ENCODE measurements at regions not wholly inside any gene's neighbourhood (a gene's known extent, or its start where the extent isn't known, plus 50 kb on each side); places are given as distances from the start of the nearest gene placed in this dataset.
"Not testable (repeated sequence)": the region's sequence is repeated elsewhere in the genome, so short reads cannot be mapped to it uniquely, and the experiment has no call there.

GRCh38 chr2:185674232-185674631 is 64.4 kb upstream of the FSIP2 start:
- Histone ChIP-seq H3K27me3 (ENCODE audit: insufficient read depth, poor library complexity, severe bottlenecking) (no peaks in the 10 kb centered on the region), H3K4me1 (ENCODE audit: insufficient read depth, poor library complexity, severe bottlenecking) (no peaks in the 10 kb centered on the region), H3K36me3 (ENCODE audit: low read depth) (no peaks in the 10 kb centered on the region), H3K9me3 (ENCODE audit: severe bottlenecking) (no peaks in the 10 kb centered on the region), H3K4me3 (ENCODE audit: severe bottlenecking) (no peak overlapping the region), H3K27ac (ENCODE audit: poor library complexity, severe bottlenecking) (no peak overlapping the region)
- no peak for TF ChIP-seq CTCF (IDR thresholded peaks at IDR 0.05; ENCODE audit: poor library complexity, severe bottlenecking)
- ATAC-seq (ENCODE audit: low read depth) (no peak), DNase-seq (ENCODE audit: low spot score) (no peak)

GRCh38 chr2:185676316-185676715 is 62.3 kb upstream of the FSIP2 start:
- ATAC-seq (ENCODE audit: low read depth) (peak; percentile 42; the same call in 1 of the 3 replicates), DNase-seq (ENCODE audit: low spot score) (no peak)
- H3K36me3 ChIP-seq (ENCODE audit: low read depth), result no peaks in the 10 kb centered on the region
- no peaks in the 10 kb centered on the region for H3K9me3 ChIP-seq (ENCODE audit: severe bottlenecking)
- H3K4me3 ChIP-seq (ENCODE audit: severe bottlenecking), result no peak overlapping the region
- no peaks in the 10 kb centered on the region for H3K4me1 ChIP-seq (ENCODE audit: insufficient read depth, poor library complexity, severe bottlenecking)
- no peak for TF ChIP-seq CTCF (IDR thresholded peaks at IDR 0.05; ENCODE audit: poor library complexity, severe bottlenecking)
- no peaks in the 10 kb centered on the region for H3K27me3 ChIP-seq (ENCODE audit: insufficient read depth, poor library complexity, severe bottlenecking)
- no peak overlapping the region for H3K27ac ChIP-seq (ENCODE audit: poor library complexity, severe bottlenecking)

- H3K27me3 ChIP-seq (ENCODE audit: insufficient read depth, poor library complexity, severe bottlenecking); H3K4me3 ChIP-seq (ENCODE audit: severe bottlenecking); H3K9me3 ChIP-seq (ENCODE audit: severe bottlenecking); ATAC-seq (ENCODE audit: low read depth); H3K4me1 ChIP-seq (ENCODE audit: insufficient read depth, poor library complexity, severe bottlenecking); H3K36me3 ChIP-seq (ENCODE audit: low read depth); DNase-seq (ENCODE audit: low spot score); H3K27ac ChIP-seq (ENCODE audit: poor library complexity, severe bottlenecking): not testable (repeated sequence)
Measured at GRCh38 chr2:185687001-185687400, 51.6 kb upstream of the FSIP2 start.

- Histone ChIP-seq H3K4me1 (ENCODE audit: insufficient read depth, poor library complexity, severe bottlenecking) (no peaks in the 10 kb centered on the region), H3K4me3 (ENCODE audit: severe bottlenecking) (no peak overlapping the region), H3K9me3 (ENCODE audit: severe bottlenecking) (no peaks in the 10 kb centered on the region), H3K36me3 (ENCODE audit: low read depth) (no peaks in the 10 kb centered on the region), H3K27ac (ENCODE audit: poor library complexity, severe bottlenecking) (no peak overlapping the region), H3K27me3 (ENCODE audit: insufficient read depth, poor library complexity, severe bottlenecking) (no peaks in the 10 kb centered on the region)
- TF ChIP-seq CTCF (IDR thresholded peaks at IDR 0.05; ENCODE audit: poor library complexity, severe bottlenecking), result no peak
- ATAC-seq (ENCODE audit: low read depth), result no peak
- no peak for DNase-seq (ENCODE audit: low spot score)
Measured at GRCh38 chr2:185687967-185688366, 50.6 kb upstream of the FSIP2 start.
